Nucleus accumbens (tissue), 56 donors: ENCODE measurements at regions not wholly inside any gene's neighbourhood (a gene's known extent, or its start where the extent isn't known, plus 50 kb on each side); places are given as distances from the start of the nearest gene placed in this dataset.
"Not testable (repeated sequence)": the region's sequence is repeated elsewhere in the genome, so short reads cannot be mapped to it uniquely, and the experiment has no call there.

ENCODE experiments used
- DNase-seq, 56 donors: peaks; one replicate each; lab custom pipeline; 2025; lab: John Stamatoyannopoulos, UW

DNA sequence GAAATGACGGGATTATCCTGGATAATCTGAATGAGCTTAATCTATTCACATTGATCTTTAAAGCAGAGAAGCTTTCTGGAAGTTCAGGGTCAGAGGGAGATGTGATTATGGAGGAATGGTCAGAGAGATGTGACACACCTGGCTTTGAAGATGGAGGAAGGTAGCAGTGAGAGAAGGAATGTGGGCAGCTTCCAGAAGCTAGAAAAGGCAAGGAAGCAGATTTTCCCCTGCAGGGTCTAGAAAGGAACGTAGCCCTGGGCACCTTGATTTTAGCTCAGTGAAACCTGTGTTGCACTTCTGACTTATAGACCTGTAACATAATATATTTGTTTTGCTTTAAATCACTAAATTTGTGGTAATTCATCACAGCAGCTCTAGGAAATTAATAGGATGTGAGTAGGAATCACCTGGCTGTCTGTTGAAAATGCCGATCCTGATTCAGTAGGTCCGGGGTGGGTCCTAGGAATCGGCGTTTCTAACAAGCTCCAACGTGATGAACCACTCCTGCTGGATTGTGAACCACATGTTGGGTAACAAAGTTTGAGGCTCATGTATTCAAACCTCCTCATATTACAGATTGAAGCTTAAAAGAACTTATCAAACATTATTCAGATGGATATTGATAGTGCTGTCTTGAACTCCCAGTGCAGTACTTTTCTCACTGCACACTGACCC, 157.0 kb downstream of the GJA1 start:
- no peak for DNase-seq

DNA sequence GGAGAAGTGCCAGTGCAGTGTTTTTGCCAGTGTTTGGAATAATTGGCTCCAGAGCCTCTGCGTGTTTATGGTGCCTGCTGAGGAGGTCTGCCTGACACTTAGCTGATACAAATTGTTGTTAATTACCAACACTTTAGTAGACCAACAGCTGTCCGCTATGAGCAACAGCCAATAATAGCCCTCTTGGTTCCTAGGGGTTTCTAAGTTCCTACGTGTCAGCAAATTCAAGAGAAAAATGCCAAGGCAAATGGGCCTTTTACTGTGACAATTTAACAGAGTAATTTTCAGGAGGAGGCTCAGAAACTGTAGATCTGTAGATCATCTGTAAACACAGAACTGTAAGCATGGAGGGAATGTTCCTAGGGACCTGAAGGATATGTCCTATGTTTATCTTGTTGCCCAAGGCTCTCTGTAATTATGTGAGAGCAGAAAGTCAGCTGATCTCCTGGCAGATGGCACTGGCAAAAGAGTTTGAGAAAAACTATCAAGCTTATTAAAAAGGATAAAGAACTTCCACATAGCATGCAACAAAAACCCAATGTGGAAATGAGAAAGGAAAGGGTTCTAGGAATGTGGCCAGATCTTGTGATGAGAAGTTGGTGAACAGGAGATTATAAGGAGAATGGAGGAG, 157.7 kb downstream of the GJA1 start:
- DNase-seq: peak in 5 of 56 donors; percentile 0 to 19 (median 6)

DNA sequence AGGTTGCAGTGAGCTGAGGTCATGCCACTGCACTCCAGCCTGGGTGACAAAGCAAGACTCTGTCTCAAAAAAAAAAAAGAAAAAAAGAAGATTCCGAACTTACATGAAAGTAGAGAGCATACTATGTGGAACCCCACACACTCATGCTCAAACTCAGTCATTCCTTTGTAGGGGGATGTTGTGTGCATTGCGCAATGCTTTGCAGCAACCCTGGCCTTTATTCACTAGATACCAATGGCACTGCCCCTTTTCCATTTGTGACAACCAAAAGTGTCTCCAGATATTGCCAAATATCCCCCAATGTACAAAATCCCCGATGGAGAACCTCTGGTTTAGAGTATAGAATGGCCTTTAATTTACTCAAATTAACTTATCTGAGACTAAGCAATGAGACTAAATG, 158.6 kb downstream of the GJA1 start:
- DNase-seq: no peak

DNA sequence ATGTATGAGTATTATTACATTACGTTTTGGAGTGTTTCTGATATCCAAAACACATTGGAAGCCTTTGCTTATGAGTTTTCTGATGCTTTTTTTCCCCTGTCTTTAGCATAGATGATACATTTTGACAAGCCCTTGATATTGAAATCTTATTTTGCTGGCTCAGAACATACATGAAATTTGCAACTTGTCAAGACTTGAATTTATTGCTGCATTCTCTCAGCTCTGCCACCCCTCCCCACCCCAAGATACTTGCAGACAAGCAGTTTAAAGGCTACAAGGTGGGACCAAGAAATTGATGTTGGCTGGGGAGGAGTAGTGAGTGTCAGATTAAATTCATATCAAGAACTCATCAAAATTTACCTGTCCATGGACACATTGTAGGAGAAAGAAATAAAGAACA, 160.2 kb downstream of the GJA1 start:
- DNase-seq: no peak

DNA sequence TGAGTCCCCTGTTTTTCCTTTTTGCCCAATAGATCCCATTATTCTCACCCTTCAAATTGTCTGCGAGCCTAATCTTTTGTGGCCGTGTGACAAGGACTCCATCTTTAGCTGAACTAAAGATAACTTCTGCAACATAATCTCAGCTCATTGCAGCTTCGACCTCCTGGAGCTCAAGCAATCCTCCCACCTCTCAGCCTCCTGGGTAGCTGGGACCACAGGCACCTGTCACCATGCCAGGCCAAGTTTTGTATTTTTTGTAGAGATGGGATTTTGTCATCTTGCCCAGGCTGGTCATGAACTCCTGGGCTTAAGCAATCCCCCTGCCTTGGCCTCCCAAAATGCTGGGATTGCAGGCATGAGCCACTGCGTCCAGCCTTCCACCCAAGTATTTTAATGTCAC, 161.0 kb downstream of the GJA1 start:
- DNase-seq: no peak

DNA sequence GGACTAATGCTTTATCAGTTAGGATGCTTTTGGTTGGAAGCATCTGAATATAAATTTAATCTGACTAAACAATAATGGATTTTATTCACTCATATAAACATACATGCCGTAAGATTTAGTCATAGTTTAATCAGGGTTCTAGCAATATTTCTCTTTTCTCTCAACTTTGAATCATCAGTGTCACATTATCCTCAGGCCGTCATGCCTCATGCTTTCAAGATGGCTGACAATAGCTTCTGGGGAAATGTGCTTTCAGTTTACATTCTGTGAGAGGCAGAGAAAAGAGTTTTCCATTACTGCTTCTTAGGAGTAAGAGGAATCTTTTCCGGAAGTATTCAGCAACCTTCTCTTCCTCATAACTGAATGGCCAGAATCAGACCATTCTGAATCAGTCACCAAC, 162.2 kb downstream of the GJA1 start:
- DNase-seq: no peak

DNA sequence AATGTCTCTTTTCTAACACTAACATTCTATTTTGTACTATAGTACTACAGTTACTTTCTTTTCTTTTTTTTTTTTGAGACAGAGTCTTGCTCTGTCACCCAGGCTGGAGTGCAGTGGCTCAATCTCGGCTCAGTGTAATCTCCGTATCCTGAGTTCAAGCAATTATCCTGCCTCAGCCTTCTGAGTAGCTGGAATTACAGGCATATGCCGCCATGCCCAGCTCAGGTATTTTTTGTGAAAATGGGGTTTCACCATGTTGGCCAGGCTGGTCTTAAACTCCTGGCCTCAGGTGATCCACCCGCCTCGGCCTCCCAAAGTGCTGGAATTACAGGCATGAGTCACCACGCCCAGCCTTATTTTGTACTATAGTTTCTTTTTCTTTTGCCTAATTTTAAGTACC, 163.9 kb downstream of the GJA1 start:
- not testable (repeated sequence) for DNase-seq

DNA sequence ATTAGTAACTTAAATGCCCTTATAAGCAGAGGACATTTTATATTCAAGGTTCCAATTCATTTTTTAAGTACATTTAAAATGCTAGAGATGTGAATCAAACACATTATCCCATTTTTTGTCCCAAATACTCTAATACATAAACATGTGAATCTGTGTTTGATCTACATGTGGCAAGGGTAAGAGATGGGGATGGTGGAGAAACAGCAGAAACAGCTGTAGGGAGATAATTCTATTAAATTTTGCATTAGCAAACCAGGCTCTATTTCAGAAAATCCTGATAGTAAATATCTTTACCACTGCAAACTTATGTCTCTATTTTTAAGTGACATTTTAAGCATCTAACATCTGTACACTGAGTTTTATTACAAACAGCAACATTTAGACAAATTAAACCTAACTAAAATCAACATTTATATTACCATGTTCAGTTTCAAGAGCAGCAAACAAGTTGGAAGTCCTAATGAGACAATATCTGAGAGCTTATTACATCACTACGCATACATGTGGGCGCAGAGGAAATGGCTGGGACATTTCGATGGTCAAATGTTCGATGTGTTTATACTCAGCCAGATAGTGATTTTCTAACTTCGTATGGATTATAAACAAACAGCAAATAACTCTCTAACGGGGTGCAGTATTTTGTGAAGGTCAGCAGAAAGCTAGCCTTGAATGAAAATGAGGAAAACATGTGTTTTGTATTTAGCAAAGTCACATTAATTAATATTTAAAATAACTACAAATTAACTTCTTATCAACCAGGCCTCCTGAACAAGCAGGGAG, 165.1 kb downstream of the GJA1 start:
- DNase-seq: no peak

DNA sequence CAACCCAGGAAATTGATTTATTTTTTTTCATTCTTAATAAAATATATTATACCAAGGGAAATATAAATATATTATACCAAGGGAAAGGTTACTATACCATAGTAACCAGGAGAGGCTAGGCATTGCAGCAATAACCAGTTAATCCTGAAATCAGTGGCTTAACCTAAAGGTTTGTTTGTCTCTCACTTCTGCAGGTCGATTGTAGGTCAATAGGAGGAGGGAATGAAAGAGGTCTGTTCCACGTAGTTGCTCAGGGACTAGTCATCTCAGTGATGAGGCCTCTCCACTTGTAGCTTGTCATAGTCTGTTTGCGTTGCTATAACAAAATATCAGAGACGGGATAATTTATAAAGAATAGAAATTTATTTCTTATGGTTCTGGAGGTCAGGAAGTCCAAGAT, 168.0 kb downstream of the GJA1 start:
- no peak for DNase-seq

DNA sequence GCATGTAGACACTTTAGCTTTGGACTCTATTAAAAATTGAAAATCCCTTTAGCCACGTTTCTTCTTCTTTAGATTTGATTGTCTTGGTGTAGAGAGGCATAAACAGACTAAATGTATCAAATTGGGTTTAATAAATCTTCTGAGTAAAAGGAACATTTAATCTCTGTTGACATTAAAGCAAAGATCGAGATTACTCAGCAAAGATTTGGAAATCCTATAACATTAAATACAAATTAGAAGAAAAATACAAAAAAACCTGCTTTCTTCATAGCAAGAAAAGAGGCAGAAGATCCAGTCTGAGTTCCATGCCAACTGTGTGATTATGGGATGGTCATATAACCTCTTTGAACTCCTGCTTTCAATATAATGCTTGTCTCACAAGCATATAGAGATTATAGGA, 172.3 kb downstream of the GJA1 start:
- no peak for DNase-seq

DNA sequence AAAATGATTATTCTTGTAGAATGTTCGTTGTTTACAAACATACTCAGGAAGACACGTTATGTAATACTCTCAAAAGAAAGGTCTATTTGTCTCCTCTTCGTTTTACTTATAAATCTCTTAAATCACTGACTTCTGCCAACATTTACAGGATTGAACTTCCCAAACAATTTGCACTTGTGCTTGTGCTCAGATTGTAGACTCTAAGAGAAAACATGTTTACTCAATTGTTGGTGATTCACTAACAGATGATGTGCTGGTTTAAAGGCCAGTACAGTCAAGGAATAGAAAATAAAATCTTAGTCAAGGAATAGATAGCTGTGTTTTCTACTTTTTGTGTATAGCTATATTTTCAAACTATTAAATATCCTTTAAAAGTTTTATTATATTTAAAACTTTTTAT, 172.8 kb downstream of the GJA1 start:
- DNase-seq: no peak

DNA sequence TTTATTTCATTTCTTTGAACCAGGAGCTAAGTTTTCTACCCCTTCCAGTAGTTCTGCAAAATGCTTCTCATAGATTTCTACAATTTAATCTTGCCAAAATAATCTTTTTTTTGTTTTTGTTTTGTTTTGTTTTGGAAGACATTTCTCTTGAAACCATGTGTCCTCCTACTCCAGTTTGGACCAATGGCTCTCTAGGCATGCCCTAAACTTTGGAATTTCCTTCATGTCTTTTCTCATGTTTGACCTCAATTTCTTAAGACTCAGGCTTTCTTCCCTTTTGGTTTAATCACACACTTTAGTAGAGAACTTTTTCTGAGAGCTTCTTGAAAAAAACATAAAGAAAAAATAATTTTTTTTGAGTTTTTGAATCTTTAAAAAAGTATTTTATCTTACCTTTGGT, 173.8 kb downstream of the GJA1 start:
- no peak for DNase-seq

DNA sequence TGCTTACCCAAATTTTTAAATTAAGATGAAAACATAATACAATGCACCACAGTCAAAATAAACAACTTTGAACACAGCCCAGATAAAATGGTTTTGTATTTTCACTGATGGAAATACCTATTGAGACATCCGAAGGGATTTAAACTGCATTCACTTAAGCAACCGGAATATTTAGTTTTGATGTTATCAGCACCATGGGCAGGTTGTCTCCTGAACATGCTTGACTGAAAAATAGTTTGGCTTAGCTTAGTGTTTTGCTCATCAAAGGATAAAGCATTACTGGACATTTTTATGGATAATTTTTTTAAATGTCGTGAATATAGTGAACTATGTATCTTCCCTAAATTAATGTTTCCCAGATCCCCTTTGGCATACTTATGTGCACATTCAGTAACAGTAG, 177.5 kb downstream of the GJA1 start:
- DNase-seq: no peak

DNA sequence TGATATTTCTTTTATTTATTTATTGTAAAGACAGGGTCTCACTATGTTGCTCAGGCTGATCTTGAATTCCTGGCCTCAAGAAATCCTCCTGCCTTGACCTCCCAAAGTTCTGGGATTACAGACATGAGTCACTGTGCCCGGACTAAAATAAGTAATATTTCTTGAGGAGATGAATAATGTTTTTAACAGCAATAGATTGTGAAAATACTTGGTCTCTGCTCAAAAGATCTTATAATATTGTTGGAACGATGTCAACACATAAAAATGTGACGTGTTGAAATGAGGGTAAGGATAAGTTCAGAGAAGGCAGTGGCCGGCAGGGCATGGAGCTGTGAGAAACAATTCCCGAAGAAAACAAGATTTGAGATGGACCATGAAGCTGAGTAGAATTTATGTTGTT, 178.7 kb downstream of the GJA1 start:
- no peak for DNase-seq

DNA sequence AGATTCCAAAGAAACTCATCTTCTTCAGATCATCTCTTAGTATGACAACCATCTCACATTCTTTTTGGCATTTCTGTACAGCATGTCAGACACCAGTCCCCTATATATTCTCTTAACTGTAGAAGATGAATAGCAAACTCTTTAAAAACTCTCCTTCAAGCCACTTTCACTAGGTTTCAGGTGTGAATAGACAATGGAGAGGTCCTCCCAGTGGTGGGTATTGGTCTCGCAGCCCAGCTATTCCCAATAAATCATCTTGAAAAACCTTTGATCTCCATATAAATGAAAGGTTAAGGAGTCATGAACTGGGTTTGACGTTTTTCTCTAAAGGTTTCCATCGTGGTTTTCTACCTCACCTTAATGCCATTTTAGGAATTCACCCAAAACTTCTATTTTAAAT, 180.0 kb downstream of the GJA1 start:
- no peak for DNase-seq

DNA sequence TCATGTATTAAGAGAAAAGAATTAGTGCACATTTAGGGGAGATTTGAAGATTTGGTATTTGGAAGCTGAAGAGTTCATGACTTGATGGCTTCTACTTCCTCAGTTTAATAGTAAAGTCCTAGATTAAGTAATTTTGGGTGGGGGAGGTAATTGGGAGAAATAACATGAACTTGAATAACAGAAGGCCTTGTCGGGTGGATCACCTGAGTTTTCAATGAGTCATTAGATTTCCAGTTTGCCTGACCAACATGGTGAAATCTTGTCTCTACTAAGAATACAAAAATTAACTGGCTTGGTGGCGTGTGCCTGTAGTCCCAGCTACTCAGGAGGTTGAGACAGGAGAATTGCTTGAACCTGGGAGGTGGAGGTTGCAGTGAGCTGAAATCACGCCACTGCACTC, 181.0 kb downstream of the GJA1 start:
- DNase-seq: no peak

DNA sequence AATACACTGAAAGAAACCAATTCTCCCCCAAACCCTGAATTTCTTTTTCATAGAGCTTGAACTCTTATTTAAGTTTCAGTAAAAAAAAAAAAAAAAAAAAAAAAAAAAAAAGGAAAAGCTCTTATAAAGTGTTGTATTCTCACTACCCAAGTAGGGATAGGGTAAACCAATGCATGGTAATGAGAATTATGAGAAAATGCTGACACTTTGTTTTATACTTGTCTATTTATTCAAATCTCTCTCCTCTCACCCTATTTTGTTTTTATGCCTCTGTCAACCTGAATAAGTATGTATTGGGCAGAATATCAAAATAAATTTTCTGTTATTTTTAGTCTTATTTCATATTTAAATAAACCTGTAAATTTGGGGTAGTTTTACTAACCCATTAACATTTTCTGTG, 181.9 kb downstream of the GJA1 start:
- DNase-seq: no peak

DNA sequence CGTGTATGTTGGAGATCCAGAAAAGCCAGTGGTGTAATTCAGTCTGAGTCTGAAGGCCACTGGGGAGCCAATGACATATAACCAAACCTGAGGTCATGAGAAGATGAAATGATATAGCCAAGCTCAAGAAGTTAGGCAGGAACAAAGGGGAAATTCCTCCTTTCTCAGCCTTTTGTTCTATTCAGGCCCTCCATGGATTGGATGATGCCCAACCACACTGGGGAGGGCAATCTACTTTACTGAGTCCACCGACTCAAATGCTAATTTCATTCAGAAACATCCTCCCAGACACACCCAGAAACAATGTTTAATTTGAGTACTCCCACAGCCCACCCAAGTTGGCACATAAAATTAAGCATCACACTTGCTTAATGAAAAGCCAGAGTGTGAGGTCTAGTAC, 183.6 kb downstream of the GJA1 start:
- no peak for DNase-seq

DNA sequence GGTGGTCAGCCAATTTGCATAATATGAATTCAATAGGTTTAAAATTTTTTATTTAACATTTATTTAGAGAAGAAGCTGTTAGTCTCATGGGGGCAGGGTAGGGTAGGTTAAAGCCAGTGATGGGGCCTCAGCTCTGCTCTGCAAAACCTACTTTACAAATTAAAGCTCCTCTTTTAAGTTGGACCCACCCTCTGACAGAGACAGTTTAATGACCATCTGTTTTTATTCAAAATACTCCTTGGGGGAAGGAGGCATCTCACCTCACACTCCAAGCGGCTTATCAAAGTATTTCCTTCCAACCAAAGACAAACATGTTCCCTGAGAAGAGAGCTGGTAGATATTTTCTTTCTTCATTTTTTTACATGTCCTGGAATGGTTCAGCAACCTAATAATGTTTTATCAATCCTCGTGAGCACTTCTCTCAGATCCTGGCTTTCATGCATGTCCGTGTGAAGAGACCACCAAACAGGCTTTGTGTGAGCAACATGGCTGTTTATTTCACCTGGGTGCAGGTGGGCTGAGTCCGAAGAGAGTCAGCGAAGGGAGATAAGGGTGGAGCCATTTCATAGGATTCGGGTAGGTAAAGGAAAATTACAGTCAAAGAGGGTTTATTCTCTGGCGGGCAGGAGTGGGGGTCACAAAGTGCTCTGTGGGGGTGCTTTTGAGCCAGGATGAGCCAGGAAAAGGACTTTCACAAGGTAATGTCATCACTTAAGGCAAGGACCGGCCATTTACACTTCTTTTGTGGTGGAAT, 184.7 kb downstream of the GJA1 start:
- DNase-seq: no peak

DNA sequence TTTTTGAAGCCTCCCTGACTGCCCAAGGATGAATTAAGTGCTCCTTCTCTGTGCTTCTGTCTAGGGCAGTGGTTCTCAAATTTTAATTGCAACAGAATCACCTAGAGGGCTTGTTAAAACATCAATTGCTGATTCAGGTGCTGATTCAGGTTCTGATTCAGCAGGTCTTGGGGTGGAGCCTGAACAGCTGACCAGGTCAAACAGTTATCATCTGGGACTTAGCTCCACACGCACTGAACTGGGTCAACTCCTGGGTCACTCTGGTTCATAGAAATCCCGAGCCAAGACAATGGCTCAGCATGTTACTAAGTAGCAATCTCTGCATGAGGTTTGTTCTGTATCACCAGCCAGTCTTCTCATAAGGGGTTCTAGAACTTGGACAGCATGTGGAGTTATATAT, 192.3 kb downstream of the GJA1 start:
- no peak for DNase-seq

DNA sequence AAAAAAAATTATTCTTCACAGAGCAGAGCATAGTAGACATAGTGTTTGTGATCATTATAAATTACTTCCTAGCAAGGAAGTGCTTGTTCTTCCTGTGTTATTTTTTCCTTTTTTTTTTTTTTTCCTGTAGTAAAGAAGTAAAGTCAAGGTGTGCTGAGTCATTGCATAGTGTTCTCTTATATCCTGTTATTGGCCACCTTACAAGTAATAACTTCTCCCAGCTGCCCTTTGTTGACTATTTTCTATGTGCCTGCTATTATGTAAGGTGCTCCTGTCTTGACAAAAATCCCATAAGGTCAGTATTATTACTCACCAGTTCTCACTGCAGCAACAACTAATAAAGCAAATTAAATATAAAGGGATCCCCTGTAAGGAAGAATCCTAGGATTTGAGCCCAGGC, 195.3 kb downstream of the GJA1 start:
- no peak for DNase-seq
